T-helper 1 cell (primary cell): ENCODE measurements at regions not wholly inside any gene's neighbourhood (a gene's known extent, or its start where the extent isn't known, plus 50 kb on each side); places are given as distances from the start of the nearest gene placed in this dataset.

Experiments used
- DNase-seq, 5 donors: peaks; one replicate each; pipeline ENCODE4 v3.0.0-alpha.2; 2012 to 2020

- DNase-seq, result no peak
Measured at GRCh38 chr2:19807866-19808265, 93.9 kb downstream of the TTC32 start.

DNA sequence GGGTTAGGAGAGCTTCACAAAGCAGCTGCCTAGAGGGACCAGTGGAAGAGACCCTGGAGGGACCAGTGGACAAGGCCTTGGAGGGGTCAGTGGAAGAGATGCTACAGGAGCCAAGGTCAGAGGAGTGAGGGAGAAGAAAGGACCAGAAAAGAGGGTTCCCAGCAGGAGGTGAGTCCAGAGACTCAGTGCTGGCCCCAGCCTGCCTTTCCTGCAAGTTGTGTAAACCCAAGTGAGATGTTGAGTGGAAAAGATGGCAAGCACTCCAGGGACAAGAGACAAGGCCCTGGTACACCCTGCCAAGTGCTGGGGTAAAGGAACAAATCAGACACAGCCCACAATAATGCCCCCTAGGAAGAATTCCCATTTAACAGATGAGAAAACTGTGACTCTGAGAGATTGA is 94.4 kb downstream of the TTC32 start:
- no peak for DNase-seq

- DNase-seq, result no peak
Measured at GRCh38 chr2:19806591-19806990, 95.2 kb downstream of the TTC32 start.

DNA sequence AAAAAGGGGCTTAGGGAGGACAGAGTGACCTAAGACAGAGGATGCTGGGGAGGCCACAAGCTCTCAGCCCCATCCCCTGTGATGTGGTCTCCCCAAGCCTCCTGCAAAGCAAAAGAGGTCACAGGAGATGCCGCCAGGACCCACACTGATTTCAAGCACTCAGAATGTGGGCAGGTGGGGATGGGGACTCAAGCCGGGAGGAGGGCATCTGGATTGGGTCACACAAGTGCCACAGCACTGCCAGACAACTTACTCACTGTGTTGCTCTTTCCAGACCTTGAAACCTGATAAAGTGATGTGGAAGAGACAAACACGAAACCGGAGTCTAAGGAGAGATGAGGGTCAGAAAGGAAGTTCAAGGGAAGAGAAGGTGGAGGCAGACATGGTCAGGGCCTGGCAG is 95.7 kb downstream of the TTC32 start:
- no peak for DNase-seq

DNA sequence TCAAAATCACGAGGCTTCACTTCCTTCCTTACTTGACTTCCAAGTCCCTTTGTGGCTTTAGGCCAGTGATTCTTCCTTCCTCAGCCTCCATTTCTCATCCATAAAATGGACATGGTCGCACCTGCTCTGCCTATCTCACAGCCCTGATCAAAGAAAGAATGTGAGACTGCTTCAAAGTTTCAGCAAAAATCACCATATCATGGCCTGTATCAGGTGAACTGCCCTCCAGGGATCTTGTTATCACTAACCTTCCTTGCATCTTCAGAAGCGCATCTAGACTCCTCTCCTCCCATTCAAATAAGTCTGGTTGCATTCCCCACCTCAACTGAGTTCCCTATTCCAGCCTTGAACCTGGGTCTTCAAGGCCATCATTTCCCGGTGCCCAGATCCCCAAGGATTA is 96.5 kb downstream of the TTC32 start:
- DNase-seq, result no peak

GRCh38 chr2:19804639-19805260 is 97.0 kb downstream of the TTC32 start:
- no peak for DNase-seq

- no peak for DNase-seq
Measured at GRCh38 chr2:19802086-19802841, 99.5 kb downstream of the TTC32 start.

DNA sequence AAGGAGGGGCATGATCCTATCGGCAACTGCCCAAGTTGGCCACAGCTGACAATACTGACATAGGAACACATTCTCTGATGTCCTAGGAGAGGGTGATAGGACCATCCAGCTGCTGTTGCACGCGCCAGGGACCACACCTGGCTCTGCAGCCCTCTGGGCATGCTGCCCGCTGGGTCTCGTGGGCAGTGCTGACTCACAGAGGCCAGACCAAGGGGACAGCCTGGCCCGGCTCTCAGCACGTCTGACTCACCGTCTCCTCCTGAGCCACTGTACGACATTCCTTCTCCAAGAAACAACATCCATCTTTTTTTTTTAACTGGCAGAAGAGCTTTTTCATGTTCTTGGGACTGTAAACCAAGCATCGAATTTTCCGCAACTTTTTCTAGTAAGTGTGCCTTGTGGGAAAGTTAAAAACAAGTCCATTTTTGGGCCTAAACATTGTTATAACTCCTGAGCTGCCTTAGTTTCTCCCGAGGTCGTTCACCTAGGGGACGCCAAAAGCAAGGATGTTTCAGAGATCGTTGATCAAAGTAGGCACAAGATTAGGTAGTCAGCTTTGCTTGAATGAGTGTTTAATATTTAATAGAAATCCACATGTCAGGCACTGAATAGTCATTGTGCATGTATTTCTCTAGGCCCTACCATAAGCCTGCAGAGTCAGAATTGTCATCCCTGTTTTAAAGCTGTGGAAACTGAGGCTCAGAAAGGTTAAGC is 100.3 kb downstream of the TTC32 start:
- no peak for DNase-seq

DNA sequence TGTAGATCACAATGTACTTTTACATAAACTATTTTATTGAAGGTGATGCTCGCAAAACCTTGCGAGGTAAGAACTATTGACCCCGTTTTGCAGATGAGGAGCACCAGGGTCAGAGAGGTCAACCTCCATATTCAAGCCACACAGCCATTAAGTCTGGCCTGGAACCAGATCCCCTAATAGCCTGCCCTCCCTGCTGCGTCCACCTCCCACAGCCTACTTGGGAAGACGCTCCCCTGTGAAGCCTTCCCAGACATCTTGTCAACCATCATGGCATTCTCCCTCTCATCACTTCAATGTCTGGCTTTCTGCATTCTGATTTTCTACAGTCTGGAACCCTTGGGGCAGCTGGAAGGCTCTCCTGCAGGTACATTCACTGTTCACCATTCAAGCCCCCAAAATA is 101.0 kb downstream of the TTC32 start:
- DNase-seq, result no peak

DNA sequence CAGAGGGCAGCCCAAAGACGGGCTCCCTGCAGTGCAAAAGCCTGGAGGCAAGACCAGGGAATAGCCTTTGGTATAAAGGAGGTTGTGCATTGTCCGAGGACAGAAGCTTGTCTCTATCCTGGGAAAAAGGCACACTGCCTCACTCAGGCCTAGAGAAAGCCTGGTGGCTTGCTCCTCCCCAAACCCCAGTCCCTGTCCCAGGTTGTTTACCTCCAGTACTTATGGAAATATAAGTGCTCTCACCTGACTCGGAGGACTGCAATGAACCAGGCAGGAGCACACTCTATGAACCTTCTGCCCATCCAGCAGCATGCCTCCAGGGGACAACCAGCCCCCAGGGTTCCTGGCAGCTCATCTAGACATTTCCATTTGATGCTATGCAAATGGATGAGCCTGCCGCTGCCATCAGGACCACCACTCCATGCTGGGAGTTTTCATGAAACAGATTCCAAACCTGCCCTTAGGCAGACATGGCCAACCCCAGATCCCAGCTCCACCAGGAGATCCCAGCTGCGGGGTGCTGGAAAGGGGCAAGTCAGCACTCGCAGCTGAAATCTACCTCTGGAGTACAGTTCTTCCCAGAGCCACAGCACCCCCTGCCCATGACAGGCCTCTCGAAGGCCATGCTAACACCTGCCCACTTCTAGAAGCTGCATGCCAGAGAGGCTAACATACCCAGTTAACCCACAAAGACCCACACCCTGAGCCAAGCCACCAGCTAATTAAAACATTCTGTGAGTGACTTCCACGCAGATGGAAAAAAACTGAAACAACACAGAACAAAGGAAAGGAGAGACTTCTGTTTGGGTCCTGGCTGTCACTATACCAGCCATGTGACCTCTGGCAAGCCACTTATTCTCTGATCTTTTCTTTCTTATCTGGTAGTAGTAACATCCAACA is 101.7 kb downstream of the TTC32 start:
- no peak for DNase-seq

DNA sequence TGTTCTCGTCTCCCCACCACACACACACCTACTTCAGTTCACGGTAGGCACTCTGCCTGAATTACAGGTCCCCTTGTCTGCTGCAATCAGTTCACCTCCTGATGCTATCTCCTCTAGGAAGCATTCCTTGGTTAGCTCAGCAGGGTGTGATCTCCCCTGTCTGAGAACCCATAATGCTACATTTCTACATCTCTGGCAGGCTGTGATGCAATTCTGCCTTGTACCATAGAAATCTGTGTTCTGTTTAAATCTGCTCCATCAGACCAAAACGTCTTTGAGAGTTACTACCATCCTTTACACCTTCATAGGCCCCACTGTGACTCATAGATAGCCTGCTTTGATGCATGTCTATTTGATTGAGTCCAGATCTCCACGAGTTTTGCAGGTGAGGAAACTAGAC is 103.9 kb downstream of the TTC32 start:
- no peak for DNase-seq

DNA sequence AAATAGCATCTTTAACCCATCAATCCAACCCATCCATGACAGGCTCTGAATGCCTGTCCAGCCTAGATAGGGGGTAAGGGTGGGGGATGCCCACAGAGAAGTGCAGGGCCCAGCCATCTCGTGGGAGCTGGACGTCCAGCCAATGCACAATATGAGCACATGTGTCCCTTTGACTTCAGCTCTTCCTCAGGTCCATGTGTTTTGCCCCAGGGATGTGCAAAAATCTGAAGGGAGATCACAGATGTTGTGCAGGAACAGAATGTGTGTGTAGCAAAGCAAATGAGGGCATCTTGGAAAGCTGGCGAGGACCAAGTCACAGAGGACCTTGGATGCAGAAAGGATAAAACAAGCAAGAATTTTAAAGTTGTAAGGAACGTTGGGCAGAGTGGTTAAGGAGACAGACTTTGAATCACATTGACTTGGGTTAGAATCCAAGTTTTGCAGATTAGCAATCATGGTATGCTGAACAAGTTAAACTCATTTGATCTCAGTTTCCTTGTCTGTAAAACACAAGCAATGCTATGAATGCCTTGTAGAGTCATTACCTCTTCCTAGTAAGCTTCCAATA is 104.5 kb downstream of the TTC32 start:
- no peak for DNase-seq

DNA sequence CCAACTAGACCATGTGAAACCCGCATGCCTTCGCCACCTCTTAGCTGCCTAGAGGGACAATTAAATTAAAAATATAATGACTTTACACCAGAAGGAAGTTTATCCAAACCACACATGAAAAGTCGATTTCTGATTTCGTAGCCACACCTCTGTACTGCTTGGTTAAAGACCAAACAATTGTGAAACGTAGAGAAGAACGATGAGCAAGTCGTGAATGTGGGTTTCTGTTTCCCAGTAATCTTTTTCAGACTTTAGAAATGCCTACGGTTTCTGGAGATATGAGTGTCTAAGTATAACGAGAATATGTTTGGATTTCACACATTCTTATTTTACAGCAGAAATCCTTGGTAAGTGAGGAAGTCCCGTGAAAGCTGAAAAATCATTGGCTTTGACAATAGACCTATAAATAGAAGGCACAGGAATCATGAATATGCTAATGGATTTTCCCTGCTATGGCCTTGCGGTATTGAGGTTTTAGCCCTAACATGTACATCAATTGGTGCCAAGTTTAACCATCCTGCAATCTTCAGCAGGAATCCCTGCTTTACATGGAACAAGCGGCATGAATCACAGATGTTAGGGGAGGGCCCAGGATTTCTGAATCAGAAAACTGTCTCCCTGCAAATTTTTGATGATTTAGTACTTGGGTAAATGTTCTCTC is 105.6 kb downstream of the TTC32 start:
- DNase-seq, result no peak

DNA sequence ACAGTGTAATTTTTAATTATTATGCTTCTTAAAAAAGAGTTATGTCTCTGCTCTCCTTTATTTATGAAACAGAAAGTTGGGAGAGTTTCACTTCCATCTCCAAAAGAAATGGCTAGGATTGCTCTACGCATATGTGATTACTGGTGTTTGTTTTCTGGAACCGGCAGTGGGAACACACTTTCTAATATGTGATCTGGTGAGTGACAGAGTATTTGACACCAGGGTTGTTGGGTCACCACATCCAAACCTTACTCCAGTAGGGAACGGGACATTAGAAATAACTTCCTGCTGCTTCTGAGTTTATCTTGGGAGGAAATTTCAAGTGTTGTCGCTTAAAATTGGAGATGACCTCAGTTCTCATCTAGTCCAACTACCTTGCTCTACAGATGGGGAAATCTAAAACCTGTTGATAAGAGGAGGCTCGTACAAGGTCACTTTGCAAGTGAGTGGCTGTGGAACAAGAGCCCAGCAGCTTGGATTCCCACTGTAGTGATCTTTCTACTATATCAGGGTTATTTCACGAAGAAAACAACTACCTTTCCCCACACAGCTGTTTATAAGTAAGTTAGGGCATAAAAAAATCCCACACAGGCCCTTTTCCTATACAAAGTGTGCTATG is 108.5 kb downstream of the TTC32 start:
- no peak for DNase-seq

DNA sequence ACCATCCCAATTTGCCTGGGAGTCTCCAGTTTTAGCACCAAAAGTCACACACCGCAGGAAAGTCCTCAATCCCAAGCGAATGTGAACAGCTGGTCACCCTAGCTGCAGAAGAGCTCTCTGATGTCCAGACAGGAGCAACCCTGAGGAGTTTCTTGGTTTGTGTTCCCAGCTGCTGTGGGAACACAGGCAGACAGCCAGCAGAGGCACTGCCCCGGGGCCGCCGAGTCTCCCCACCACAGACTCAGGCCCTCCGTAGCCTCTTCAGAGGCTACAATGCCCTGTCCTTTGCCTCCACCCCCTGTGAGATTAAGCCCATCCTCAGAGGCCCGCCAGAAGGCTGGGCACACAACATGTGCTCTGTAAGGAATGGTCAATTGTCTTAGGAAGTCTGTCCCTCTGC is 111.5 kb downstream of the TTC32 start:
- no peak for DNase-seq

DNA sequence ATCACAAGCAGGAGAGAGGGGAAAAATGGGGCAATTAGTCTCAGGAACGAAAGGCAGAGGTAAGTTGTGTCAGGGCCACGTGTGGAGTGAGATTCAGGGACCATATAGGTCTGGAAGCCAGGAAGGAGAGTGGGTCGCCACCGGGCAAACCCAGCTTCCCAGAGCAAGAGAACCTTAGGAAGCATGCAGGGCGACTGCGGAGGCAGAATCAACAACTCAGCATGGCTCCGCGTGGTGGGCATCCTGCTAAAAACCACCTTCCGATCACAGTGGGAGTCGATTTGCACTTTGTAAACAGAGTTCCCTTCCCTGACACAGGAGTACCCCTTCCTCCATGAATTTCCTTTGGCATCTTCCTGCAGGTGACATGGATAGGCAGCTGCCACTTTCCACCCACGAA is 114.6 kb downstream of the TTC32 start:
- no peak for DNase-seq

- DNase-seq, result peak in 1 of 5 donors; percentile 21
Measured at GRCh38 chr2:19786408-19787058, 115.2 kb downstream of the TTC32 start.

DNA sequence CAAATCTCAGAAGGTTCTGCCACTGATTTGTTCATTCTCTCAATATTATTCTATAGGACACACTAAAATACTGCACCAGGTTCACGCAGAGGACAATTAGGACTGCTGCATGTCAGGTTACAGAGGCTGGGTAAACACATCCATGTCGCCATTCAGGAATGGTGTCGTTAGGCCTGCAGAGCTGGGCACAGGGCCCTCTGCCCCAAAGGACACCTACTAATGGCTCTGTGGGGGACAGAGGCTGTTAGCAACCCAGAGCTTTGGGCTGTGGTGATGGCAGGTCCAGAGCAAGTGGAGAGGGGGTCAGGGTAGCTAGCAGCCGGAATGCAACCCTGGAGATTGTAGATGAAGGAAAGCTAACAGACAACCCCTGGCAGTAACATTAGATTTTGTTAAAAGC is 115.9 kb downstream of the TTC32 start:
- no peak for DNase-seq

DNA sequence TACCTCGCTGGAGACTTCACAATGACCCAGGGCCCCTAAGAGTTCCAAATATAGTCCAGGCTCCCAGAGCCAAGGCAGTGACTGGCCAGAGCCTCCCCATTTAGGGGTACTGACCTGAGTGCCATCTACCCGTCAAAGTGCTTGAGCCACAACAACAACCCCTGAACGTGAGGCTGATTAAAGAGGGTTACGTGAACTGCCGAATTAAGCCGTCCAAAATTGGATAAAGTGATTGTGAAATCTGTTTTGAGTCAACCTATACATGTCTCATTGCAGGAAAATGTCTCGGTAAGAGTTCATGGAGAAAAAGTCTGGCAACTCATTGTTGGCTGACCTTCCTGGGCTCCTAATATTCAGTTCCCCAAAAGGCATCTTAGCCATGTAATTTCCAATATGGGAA is 116.3 kb downstream of the TTC32 start:
- DNase-seq, result no peak

DNA sequence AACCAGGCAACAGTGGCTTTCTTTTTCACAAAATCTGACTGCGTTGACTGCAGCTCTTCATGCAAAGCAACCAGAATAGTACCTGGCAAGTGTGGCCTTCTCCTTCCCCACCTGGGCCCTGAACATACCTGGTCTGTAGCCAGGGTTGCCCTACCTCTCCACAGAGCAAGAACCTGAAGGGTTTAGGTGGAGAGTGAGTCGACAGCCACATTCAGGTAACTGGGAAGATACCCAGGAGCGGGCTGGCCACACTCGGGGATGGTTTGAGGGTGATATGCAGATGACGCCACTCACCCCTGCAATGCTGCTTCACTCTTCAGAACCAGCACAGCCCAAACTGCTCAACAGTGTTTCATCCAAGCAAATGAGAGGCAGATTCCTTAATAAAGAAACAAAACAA is 117.3 kb downstream of the TTC32 start:
- no peak for DNase-seq

GRCh38 chr2:19783935-19784334 is 117.8 kb downstream of the TTC32 start:
- DNase-seq, result no peak
